ENCODE measurements at regions not wholly inside any gene's neighbourhood (a gene's known extent, or its start where the extent isn't known, plus 50 kb on each side); places are given as distances from the start of the nearest gene placed in this dataset.

DNA sequence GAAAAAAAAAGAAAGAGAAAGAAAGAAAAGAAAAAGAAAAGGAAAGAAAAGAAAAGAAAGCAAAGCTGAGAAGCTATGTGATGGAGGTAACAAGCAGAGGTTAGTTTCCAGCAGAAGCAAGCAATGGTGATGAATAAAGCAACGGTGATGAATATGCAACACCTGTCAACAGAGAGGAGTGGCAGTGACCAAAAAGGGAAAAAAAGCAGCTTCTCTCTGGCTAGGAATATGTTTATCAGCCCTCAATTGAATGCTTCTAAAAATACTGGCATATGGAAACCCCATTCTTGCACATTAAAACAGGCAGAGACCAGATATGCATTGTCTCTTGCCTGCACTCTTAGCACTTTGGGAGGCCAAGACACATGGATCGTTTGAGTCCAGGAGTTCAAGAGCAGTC, 100.9 kb downstream of the GJA1 start:
- TF ChIP-seq, protein P1, sequence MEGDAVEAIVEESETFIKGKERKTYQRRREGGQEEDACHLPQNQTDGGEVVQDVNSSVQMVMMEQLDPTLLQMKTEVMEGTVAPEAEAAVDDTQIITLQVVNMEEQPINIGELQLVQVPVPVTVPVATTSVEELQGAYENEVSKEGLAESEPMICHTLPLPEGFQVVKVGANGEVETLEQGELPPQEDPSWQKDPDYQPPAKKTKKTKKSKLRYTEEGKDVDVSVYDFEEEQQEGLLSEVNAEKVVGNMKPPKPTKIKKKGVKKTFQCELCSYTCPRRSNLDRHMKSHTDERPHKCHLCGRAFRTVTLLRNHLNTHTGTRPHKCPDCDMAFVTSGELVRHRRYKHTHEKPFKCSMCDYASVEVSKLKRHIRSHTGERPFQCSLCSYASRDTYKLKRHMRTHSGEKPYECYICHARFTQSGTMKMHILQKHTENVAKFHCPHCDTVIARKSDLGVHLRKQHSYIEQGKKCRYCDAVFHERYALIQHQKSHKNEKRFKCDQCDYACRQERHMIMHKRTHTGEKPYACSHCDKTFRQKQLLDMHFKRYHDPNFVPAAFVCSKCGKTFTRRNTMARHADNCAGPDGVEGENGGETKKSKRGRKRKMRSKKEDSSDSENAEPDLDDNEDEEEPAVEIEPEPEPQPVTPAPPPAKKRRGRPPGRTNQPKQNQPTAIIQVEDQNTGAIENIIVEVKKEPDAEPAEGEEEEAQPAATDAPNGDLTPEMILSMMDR (IDR thresholded peaks at IDR 0.05; ENCODE audit: poor library complexity, severe bottlenecking), result no peak
- TF ChIP-seq SMC3 (conservative IDR thresholded peaks at IDR 0.05; ENCODE audit: poor library complexity) (no peak), RAD21 (conservative IDR thresholded peaks at IDR 0.05) (no peak)
